ENCODE measurements at regions not wholly inside any gene's neighbourhood (a gene's known extent, or its start where the extent isn't known, plus 50 kb on each side); places are given as distances from the start of the nearest gene placed in this dataset.

DNA sequence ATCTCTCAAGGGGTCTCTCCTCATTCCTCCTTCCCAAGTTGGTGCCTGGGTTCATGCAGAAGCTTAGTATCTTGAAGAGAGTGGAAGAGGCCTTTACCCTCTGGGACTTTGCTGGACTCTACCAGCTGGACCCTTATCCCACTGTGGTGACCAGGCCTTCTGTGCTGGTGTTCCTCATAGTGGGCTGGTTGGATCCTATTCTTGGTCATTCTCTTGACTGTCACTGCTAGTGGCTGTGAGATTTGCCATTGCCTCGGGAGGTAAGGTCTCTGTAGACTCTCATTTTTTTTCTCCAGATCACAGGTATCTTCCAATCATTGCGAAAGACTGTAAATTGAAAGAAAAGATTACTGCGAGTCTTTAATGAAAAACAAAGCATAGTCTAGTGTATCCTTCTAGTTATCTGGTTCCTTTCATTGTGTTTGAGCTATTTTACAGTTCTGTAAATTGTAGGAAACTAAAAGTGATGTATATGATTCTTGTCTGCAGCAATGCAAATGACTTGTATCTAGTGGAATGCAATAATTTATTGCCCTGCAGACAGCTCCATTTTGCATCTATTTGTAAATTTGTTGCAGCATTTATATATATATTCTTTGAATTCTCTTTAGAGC, 217.9 kb downstream of the AEBP2 start:
- no CpG with 5 or more reads among the region's 3 CpGs for WGBS (ENCODE audit: extremely low coverage, insufficient coverage, insufficient read length)
- Histone ChIP-seq H2BK12ac (ENCODE audit: low read length) (no peak overlapping the region), H2BK120ac (ENCODE audit: insufficient read depth, low read length, poor library complexity) (no peak overlapping the region), H3K14ac (ENCODE audit: low read length) (no peak overlapping the region), H2AFZ (ENCODE audit: insufficient read depth, low read length, poor library complexity) (no peak overlapping the region), H3K4me2 (ENCODE audit: low read length) (no peak overlapping the region), H4K12ac (ENCODE audit: low read depth, low read length) (no peak overlapping the region), H3K9me3 (ENCODE audit: insufficient read depth, low read depth, low read length) (no peaks in the 10 kb centered on the region), H2BK5ac (ENCODE audit: low read depth, low read length, poor library complexity) (no peak overlapping the region), H3K18ac (ENCODE audit: low read length) (no peak overlapping the region), H3K27ac (ENCODE audit: low read depth, low read length) (no peak overlapping the region), H3K4me1 (ENCODE audit: control insufficient read depth in 1 of 2, insufficient read depth in 2 of 2, low read length in 2 of 2) (no peaks in the 10 kb centered on the region), H3K9ac (ENCODE audit: low read length) (no peak overlapping the region), H3K79me2 (ENCODE audit: control insufficient read depth, insufficient read depth, low read length, poor library complexity) (no peaks in the 10 kb centered on the region), H4K91ac (ENCODE audit: low read depth, low read length) (no peak overlapping the region), H3K4ac (ENCODE audit: low read depth, low read length) (no peak overlapping the region), H2AK5ac (ENCODE audit: low read length) (no peak overlapping the region), H3K36me3 (ENCODE audit: control insufficient read depth in 1 of 2, insufficient read depth in 2 of 2, low read length in 2 of 2) (no peaks in the 10 kb centered on the region), H3K27me3 (ENCODE audit: insufficient read depth, low read length) (no peaks in the 10 kb centered on the region), H3K79me1 (ENCODE audit: low read length) (no peaks in the 10 kb centered on the region), H3K4me3 (ENCODE audit: low read depth, low read length) (no peak overlapping the region), H3K23ac (ENCODE audit: low read length) (no peak overlapping the region), H4K8ac (ENCODE audit: low read depth, low read length) (no peak overlapping the region)
- no peak for DNase-seq

DNA sequence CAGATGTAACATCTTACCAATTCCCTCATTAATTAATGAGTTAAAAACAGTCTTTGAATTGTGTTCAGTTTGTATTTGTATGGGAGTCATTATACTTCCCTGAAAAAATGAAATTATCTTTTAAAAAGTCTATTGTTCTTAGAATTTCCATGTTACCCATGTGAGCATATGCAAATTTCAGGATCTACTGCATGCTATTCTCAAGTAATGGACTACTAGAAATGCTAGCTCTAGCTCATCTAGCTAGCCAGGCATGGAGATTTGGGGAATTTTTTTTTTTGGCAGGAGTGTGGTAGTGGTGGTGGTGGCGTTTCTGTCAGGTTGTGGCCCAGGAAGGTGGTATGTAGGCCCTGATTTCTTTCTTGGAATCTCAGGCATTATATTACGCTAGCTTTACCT, 218.4 kb downstream of the AEBP2 start:
- Histone ChIP-seq H2AK5ac (ENCODE audit: low read length) (no peak overlapping the region), H4K8ac (ENCODE audit: low read depth, low read length) (no peak overlapping the region), H3K79me1 (ENCODE audit: low read length) (no peaks in the 10 kb centered on the region), H3K36me3 (ENCODE audit: control insufficient read depth in 1 of 2, insufficient read depth in 2 of 2, low read length in 2 of 2) (no peaks in the 10 kb centered on the region), H3K14ac (ENCODE audit: low read length) (no peak overlapping the region), H3K79me2 (ENCODE audit: control insufficient read depth, insufficient read depth, low read length, poor library complexity) (no peaks in the 10 kb centered on the region), H3K4me3 (ENCODE audit: low read depth, low read length) (no peak overlapping the region), H3K4me1 (ENCODE audit: control insufficient read depth in 1 of 2, insufficient read depth in 2 of 2, low read length in 2 of 2) (no peaks in the 10 kb centered on the region), H4K91ac (ENCODE audit: low read depth, low read length) (no peak overlapping the region), H3K9ac (ENCODE audit: low read length) (no peak overlapping the region), H3K27ac (ENCODE audit: low read depth, low read length) (no peak overlapping the region), H2BK120ac (ENCODE audit: insufficient read depth, low read length, poor library complexity) (no peak overlapping the region), H3K23ac (ENCODE audit: low read length) (no peak overlapping the region), H2AFZ (ENCODE audit: insufficient read depth, low read length, poor library complexity) (no peak overlapping the region), H2BK5ac (ENCODE audit: low read depth, low read length, poor library complexity) (no peak overlapping the region), H2BK12ac (ENCODE audit: low read length) (no peak overlapping the region), H3K4ac (ENCODE audit: low read depth, low read length) (no peak overlapping the region), H3K9me3 (ENCODE audit: insufficient read depth, low read depth, low read length) (no peaks in the 10 kb centered on the region), H3K18ac (ENCODE audit: low read length) (no peak overlapping the region), H3K27me3 (ENCODE audit: insufficient read depth, low read length) (no peaks in the 10 kb centered on the region), H4K12ac (ENCODE audit: low read depth, low read length) (no peak overlapping the region), H3K4me2 (ENCODE audit: low read length) (no peak overlapping the region)
- WGBS (ENCODE audit: extremely low coverage, insufficient coverage, insufficient read length) = no CpG with 5 or more reads among the region's 2 CpGs
- DNase-seq = no peak

DNA sequence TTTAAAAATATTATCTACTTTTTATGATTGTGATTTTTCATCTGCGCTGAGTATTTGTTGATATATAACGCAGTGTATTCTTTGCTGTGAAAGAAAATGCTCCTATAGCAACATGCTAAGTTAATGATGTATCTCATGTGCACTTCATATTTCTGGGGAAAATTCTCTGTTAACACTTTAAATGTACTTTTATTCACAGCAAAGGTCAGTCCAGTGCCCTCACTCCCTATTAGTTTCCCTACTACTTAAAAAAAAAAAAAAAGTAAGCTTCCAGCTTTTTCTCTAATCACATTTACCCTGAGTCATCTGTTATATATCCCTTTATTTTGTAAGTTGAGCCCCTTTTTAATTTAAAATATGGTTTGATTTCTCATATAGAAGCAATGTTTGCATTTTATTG, 219.8 kb downstream of the AEBP2 start:
- Histone ChIP-seq H3K4ac (ENCODE audit: low read depth, low read length) (no peak overlapping the region), H3K4me3 (ENCODE audit: low read depth, low read length) (no peak overlapping the region), H4K91ac (ENCODE audit: low read depth, low read length) (no peak overlapping the region), H3K27me3 (ENCODE audit: insufficient read depth, low read length) (no peaks in the 10 kb centered on the region), H3K9me3 (ENCODE audit: insufficient read depth, low read depth, low read length) (no peaks in the 10 kb centered on the region), H3K23ac (ENCODE audit: low read length) (no peak overlapping the region), H3K27ac (ENCODE audit: low read depth, low read length) (no peak overlapping the region), H2BK120ac (ENCODE audit: insufficient read depth, low read length, poor library complexity) (no peak overlapping the region), H4K8ac (ENCODE audit: low read depth, low read length) (no peak overlapping the region), H3K14ac (ENCODE audit: low read length) (no peak overlapping the region), H3K4me1 (ENCODE audit: control insufficient read depth in 1 of 2, insufficient read depth in 2 of 2, low read length in 2 of 2) (no peaks in the 10 kb centered on the region), H3K4me2 (ENCODE audit: low read length) (no peak overlapping the region), H2AFZ (ENCODE audit: insufficient read depth, low read length, poor library complexity) (no peak overlapping the region), H4K12ac (ENCODE audit: low read depth, low read length) (no peak overlapping the region), H2BK12ac (ENCODE audit: low read length) (no peak overlapping the region), H3K9ac (ENCODE audit: low read length) (no peak overlapping the region), H3K36me3 (ENCODE audit: control insufficient read depth in 1 of 2, insufficient read depth in 2 of 2, low read length in 2 of 2) (no peaks in the 10 kb centered on the region), H2BK5ac (ENCODE audit: low read depth, low read length, poor library complexity) (no peak overlapping the region), H3K18ac (ENCODE audit: low read length) (no peak overlapping the region), H2AK5ac (ENCODE audit: low read length) (no peak overlapping the region), H3K79me2 (ENCODE audit: control insufficient read depth, insufficient read depth, low read length, poor library complexity) (no peaks in the 10 kb centered on the region), H3K79me1 (ENCODE audit: low read length) (no peaks in the 10 kb centered on the region)
- no peak for DNase-seq
- WGBS (ENCODE audit: extremely low coverage, insufficient coverage, insufficient read length) = no CpG with 5 or more reads among the region's 2 CpGs

DNA sequence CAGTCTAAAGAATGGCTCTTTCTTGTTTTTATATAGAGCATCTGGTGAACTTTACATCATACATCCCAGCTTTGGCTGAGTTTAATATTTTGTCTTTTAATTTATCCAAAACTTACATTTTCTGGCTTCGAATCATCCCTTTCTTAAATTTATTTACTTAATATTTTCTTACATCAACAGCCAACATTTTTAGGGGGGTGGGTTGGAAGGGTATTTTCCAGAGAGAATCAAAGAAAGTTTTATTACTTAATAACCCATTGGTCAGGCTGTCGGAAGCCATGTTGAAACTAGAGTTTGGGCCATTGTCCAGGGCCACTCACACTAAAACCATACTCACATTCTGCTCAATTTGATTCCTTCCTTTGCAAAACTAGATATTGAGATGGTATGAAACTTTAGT, 220.2 kb downstream of the AEBP2 start:
- no peak overlapping the region for H3K23ac ChIP-seq (ENCODE audit: low read length)
- no peak overlapping the region for H4K91ac ChIP-seq (ENCODE audit: low read depth, low read length)
- no peaks in the 10 kb centered on the region for H3K36me3 ChIP-seq (ENCODE audit: control insufficient read depth in 1 of 2, insufficient read depth in 2 of 2, low read length in 2 of 2)
- H2BK12ac ChIP-seq (ENCODE audit: low read length) = no peak overlapping the region
- H2AFZ ChIP-seq (ENCODE audit: insufficient read depth, low read length, poor library complexity) = no peak overlapping the region
- H4K12ac ChIP-seq (ENCODE audit: low read depth, low read length) = no peak overlapping the region
- no peak overlapping the region for H3K9ac ChIP-seq (ENCODE audit: low read length)
- no peaks in the 10 kb centered on the region for H3K9me3 ChIP-seq (ENCODE audit: insufficient read depth, low read depth, low read length)
- no peaks in the 10 kb centered on the region for H3K27me3 ChIP-seq (ENCODE audit: insufficient read depth, low read length)
- H3K79me2 ChIP-seq (ENCODE audit: control insufficient read depth, insufficient read depth, low read length, poor library complexity) = no peaks in the 10 kb centered on the region
- H2BK120ac ChIP-seq (ENCODE audit: insufficient read depth, low read length, poor library complexity) = no peak overlapping the region
- H4K8ac ChIP-seq (ENCODE audit: low read depth, low read length) = no peak overlapping the region
- no peak for DNase-seq
- H3K4me2 ChIP-seq (ENCODE audit: low read length) = no peak overlapping the region
- no peak overlapping the region for H3K14ac ChIP-seq (ENCODE audit: low read length)
- H3K4me1 ChIP-seq (ENCODE audit: control insufficient read depth in 1 of 2, insufficient read depth in 2 of 2, low read length in 2 of 2) = no peaks in the 10 kb centered on the region
- no peaks in the 10 kb centered on the region for H3K79me1 ChIP-seq (ENCODE audit: low read length)
- H3K4ac ChIP-seq (ENCODE audit: low read depth, low read length) = no peak overlapping the region
- no peak overlapping the region for H3K27ac ChIP-seq (ENCODE audit: low read depth, low read length)
- H2BK5ac ChIP-seq (ENCODE audit: low read depth, low read length, poor library complexity) = no peak overlapping the region
- 100% methylated on average over 1 of the region's 2 CpGs for WGBS (ENCODE audit: extremely low coverage, insufficient coverage, insufficient read length)
- H2AK5ac ChIP-seq (ENCODE audit: low read length) = no peak overlapping the region
- H3K4me3 ChIP-seq (ENCODE audit: low read depth, low read length) = no peak overlapping the region
- H3K18ac ChIP-seq (ENCODE audit: low read length) = no peak overlapping the region
